CD8-positive, alpha-beta memory T cell (primary cell): ENCODE measurements at regions not wholly inside any gene's neighbourhood (a gene's known extent, or its start where the extent isn't known, plus 50 kb on each side); places are given as distances from the start of the nearest gene placed in this dataset.
"Not testable (repeated sequence)": the region's sequence is repeated elsewhere in the genome, so short reads cannot be mapped to it uniquely, and the experiment has no call there.

Source experiments
- CTCF ChIA-PET: fragments of 350-600 bp; sonication (Branson Sonifier 250); formaldehyde crosslinking; loops from one replicate; lab custom pipeline; 2021; ENCODE audit warnings: antibody characterized with exemption; lab: Charles Lee
- POLR2A ChIA-PET: fragments of 350-600 bp; sonication (Branson Sonifier 250); formaldehyde crosslinking; loops from one replicate; lab custom pipeline; 2021; ENCODE audit warnings: antibody characterized with exemption; lab: Charles Lee
- DNase-seq, 5 donors: peaks; one replicate each; pipeline versions ENCODE4 v3.0.0 to v3.0.0-alpha.2; 2020 to 2022; ENCODE audit warnings: mixed read lengths in 1 of 5
- H3K27ac ChIP-seq: one replicate; pipeline ENCODE4 v1.7.0; 2013; ENCODE audit warnings: low read depth, mild to moderate bottlenecking, low read length, moderate library complexity
- H3K27me3 ChIP-seq: 2 replicates; pipeline ENCODE4 v1.7.0; 2013; ENCODE audit warnings: low read length, mild to moderate bottlenecking; ENCODE audit not compliant: insufficient read depth, poor library complexity, severe bottlenecking
- H3K36me3 ChIP-seq: 2 replicates; pipeline ENCODE4 v1.7.0; 2013; ENCODE audit warnings: mild to moderate bottlenecking, low read length, moderate library complexity; ENCODE audit not compliant: insufficient read depth
- H3K4me1 ChIP-seq: 2 replicates; pipeline ENCODE4 v1.7.0; 2013; ENCODE audit warnings: mild to moderate bottlenecking, low read length, moderate library complexity; ENCODE audit not compliant: insufficient read depth
- H3K4me3 ChIP-seq: 2 replicates; pipeline ENCODE4 v1.7.0; 2013; ENCODE audit warnings: mild to moderate bottlenecking, low read length
- H3K9me3 ChIP-seq: 2 replicates; pipeline ENCODE4 v1.7.0; 2013; ENCODE audit warnings: mild to moderate bottlenecking, low read length
- H3K27ac Mint-ChIP-seq, 8 donors: one replicate each; pipeline ENCODE4 v1.8.0; 2020 to 2021; ENCODE audit warnings: mixed read lengths in 8 of 8, mild to moderate bottlenecking in 6 of 8, inconsistent platforms in 3 of 8, moderate library complexity in 3 of 8
- H3K27me3 Mint-ChIP-seq, 2 donors: one replicate each; pipeline ENCODE4 v1.8.0; 2020 to 2021; ENCODE audit warnings: mixed read lengths in 2 of 2, mild to moderate bottlenecking in 1 of 2, moderate library complexity in 1 of 2
- H3K36me3 Mint-ChIP-seq, 3 donors: one replicate each; pipeline ENCODE4 v1.8.0; 2020 to 2021; ENCODE audit warnings: mixed read lengths in 3 of 3, inconsistent platforms in 1 of 3, mild to moderate bottlenecking in 1 of 3
- H3K4me1 Mint-ChIP-seq, 3 donors: one replicate each; pipeline ENCODE4 v1.8.0; 2020 to 2021; ENCODE audit warnings: mixed read lengths in 3 of 3, inconsistent platforms in 1 of 3, mild to moderate bottlenecking in 1 of 3
- H3K4me3 Mint-ChIP-seq, 7 donors: one replicate each; pipeline ENCODE4 v1.8.0; 2020 to 2021; ENCODE audit warnings: mixed read lengths in 7 of 7, mild to moderate bottlenecking in 6 of 7, moderate library complexity in 4 of 7, inconsistent platforms in 2 of 7
- H3K9me3 Mint-ChIP-seq, 5 donors: one replicate each; pipeline ENCODE4 v1.8.0; 2020 to 2022; ENCODE audit warnings: mixed read lengths in 5 of 5, mild to moderate bottlenecking in 3 of 5, moderate library complexity in 2 of 5, inconsistent platforms in 1 of 5

DNA sequence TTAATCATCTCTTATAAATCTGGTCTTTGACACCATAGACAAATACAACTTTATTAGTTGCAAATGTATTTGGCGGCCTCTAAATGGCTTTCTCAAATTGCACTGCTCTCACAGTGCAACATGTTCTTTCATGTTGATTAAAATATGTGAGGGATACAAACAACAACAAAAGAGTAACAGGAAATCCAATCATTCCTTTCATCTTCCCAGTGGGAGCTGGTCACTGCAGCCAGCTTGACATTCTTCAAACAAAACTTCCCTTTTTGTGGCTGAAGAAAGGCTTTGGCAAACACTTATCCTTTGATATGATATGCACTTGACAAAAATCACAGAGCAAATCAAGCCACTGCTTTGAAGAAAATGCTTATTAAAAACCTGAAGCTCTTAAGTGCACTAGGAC, 973.6 kb downstream of the EPHA3 start:
- Mint-ChIP-seq H3K4me1 (no peaks in the 10 kb centered on the region), H3K27me3 (no peaks in the 10 kb centered on the region), H3K9me3 (peaks cover 0 to 5% (median 2%) of the 10 kb centered on the region in 5 donors), H3K4me3 (no peak overlapping the region), H3K27ac (no peak overlapping the region), H3K36me3 (no peaks in the 10 kb centered on the region)
- no peaks in the 10 kb centered on the region for H3K9me3 ChIP-seq
- H3K27ac ChIP-seq: no peak overlapping the region
- H3K4me1 ChIP-seq: no peaks in the 10 kb centered on the region
- H3K36me3 ChIP-seq: no peaks in the 10 kb centered on the region
- ChIA-PET POLR2A (no interaction called here), CTCF (no interaction called here)
- no peaks in the 10 kb centered on the region for H3K27me3 ChIP-seq
- no peak overlapping the region for H3K4me3 ChIP-seq
- no peak for DNase-seq

DNA sequence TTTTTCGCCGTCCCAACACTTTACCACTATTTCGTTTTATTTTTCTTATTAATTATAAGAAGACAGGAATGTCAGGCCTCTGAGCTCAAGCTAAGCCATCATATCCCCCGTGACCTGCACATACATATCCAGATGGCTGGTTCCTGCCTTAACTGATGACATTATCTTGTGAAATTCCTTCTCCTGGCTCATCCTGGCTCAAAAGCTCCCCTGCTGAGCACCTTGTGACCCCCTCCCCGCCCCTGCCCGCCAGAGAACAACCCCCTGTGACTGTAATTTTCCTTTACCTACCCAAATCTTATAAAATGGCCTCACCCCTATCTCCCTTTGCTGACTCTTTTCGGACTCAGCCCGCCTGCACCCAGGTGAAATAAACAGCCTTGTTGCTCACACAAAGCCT, 978.9 kb downstream of the EPHA3 start:
- H3K27ac ChIP-seq, H3K27ac Mint-ChIP-seq, H3K9me3 Mint-ChIP-seq, H3K4me3 Mint-ChIP-seq, H3K9me3 ChIP-seq, H3K4me1 ChIP-seq, CTCF ChIA-PET, H3K36me3 Mint-ChIP-seq, H3K4me3 ChIP-seq, DNase-seq, H3K27me3 ChIP-seq, POLR2A ChIA-PET, H3K36me3 ChIP-seq, H3K4me1 Mint-ChIP-seq, H3K27me3 Mint-ChIP-seq: not testable (repeated sequence)

DNA sequence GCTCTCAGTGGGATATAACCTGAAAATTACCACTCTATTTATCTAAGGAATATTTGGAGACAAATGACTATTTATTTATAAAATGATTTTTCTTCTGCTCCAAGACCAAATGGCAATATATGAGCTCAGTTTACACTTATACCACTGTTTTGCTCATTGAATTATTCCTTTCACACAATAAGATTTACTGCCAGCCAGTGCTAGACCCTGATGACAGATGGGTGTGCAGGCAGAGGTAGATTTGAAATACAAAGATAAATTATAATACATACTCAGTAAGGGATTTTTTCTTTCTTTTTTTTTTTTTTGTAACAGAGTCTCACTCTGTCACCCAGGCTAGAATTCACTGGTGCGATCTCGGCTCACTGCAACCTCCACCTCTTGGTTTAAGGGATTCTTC, 980.3 kb downstream of the EPHA3 start:
- Histone ChIP-seq H3K36me3 (no peaks in the 10 kb centered on the region), H3K4me1 (no peaks in the 10 kb centered on the region), H3K4me3 (no peak overlapping the region), H3K27ac (no peak overlapping the region), H3K9me3 (no peaks in the 10 kb centered on the region), H3K27me3 (no peaks in the 10 kb centered on the region)
- Mint-ChIP-seq H3K4me1 (no peaks in the 10 kb centered on the region), H3K4me3 (no peak overlapping the region), H3K27me3 (no peaks in the 10 kb centered on the region), H3K27ac (no peak overlapping the region), H3K9me3 (peaks cover 4 to 9% (median 8%) of the 10 kb centered on the region in 5 donors), H3K36me3 (no peaks in the 10 kb centered on the region)
- ChIA-PET CTCF (no interaction called here), POLR2A (no interaction called here)
- DNase-seq: no peak

DNA sequence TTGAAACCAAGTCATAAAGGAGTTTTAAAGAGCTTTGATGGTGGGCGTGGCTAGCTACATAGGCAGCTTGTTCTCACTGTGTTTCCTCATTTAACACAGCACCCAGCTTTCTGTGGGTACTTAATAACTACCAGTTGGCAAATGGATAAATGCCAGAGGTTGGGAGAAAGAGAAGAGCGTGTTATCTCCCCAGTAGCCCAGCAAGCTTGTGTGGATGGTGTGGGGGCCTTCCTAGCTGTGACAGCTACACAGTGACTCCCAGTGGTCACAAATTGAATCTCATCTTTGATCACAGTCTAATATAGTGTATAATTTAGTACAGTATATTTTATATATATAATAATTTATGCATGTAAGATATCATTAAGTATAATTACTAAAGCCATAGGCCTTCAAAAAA, 984.1 kb downstream of the EPHA3 start:
- CTCF ChIA-PET: no interaction called here
- Mint-ChIP-seq H3K9me3 (peaks cover 3 to 25% (median 9%) of the 10 kb centered on the region in 5 donors), H3K27ac (no peak overlapping the region), H3K4me3 (no peak overlapping the region), H3K27me3 (no peaks in the 10 kb centered on the region), H3K36me3 (no peaks in the 10 kb centered on the region), H3K4me1 (no peaks in the 10 kb centered on the region)
- DNase-seq: no peak
- Histone ChIP-seq H3K4me3 (no peak overlapping the region), H3K9me3 (no peaks in the 10 kb centered on the region), H3K27ac (no peak overlapping the region), H3K27me3 (no peaks in the 10 kb centered on the region), H3K4me1 (no peaks in the 10 kb centered on the region), H3K36me3 (no peaks in the 10 kb centered on the region)
- POLR2A ChIA-PET: no interaction called here

DNA sequence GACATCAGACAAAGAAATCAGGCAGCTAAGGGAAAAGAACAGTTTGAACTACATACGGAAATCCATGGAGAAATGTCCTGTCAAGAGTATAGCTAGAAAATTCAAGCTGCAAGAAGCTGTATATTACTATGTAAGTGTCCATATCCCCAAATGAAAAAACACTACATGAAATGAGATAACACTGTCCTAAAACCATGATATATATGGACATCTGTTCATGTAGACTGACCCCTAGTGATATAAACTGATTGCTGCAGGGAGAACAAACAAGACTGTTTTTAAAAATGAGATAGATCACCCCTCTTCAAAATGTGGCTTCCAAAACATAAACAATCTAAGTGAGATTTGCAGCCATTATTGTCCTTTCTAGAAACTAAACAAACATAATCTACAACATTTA, 985.6 kb downstream of the EPHA3 start:
- no peak overlapping the region for H3K4me3 ChIP-seq
- H3K4me3 Mint-ChIP-seq: no peak overlapping the region
- H3K27ac ChIP-seq: no peak overlapping the region
- no peaks in the 10 kb centered on the region for H3K27me3 Mint-ChIP-seq
- H3K9me3 Mint-ChIP-seq: peaks cover 3 to 25% (median 13%) of the 10 kb centered on the region in 5 donors
- H3K4me1 ChIP-seq: no peaks in the 10 kb centered on the region
- no peaks in the 10 kb centered on the region for H3K36me3 Mint-ChIP-seq
- H3K4me1 Mint-ChIP-seq: no peaks in the 10 kb centered on the region
- no peak for DNase-seq
- H3K36me3 ChIP-seq: no peaks in the 10 kb centered on the region
- ChIA-PET CTCF (no interaction called here), POLR2A (no interaction called here)
- no peaks in the 10 kb centered on the region for H3K9me3 ChIP-seq
- H3K27me3 ChIP-seq: no peaks in the 10 kb centered on the region
- no peak overlapping the region for H3K27ac Mint-ChIP-seq

DNA sequence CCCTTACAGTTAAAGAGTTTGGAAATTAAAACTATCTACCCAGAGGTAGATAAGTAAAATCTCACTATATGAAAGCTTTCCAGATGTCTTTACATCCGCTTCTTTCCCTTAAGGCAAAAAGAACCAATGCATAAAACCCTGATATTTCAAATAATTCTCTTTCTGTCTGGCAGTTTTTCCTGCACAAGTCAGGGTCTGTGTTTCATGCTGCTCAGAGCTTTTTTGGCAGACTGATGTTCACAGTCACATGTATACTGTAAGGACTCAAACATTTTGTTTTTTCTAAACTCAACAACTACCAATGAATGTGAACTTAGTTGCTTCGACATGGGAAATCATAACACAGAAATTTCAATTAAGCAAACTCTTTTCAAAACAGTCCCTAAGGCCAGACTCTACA, 988.4 kb downstream of the EPHA3 start:
- Histone ChIP-seq H3K4me1 (no peaks in the 10 kb centered on the region), H3K27ac (no peak overlapping the region), H3K36me3 (no peaks in the 10 kb centered on the region), H3K27me3 (no peaks in the 10 kb centered on the region), H3K9me3 (no peaks in the 10 kb centered on the region), H3K4me3 (no peak overlapping the region)
- Mint-ChIP-seq H3K27ac (no peak overlapping the region), H3K27me3 (no peaks in the 10 kb centered on the region), H3K36me3 (no peaks in the 10 kb centered on the region), H3K4me3 (no peak overlapping the region), H3K9me3 (peaks cover 0 to 30% (median 11%) of the 10 kb centered on the region in 5 donors), H3K4me1 (no peaks in the 10 kb centered on the region)
- no peak for DNase-seq
- ChIA-PET POLR2A (no interaction called here), CTCF (no interaction called here)

DNA sequence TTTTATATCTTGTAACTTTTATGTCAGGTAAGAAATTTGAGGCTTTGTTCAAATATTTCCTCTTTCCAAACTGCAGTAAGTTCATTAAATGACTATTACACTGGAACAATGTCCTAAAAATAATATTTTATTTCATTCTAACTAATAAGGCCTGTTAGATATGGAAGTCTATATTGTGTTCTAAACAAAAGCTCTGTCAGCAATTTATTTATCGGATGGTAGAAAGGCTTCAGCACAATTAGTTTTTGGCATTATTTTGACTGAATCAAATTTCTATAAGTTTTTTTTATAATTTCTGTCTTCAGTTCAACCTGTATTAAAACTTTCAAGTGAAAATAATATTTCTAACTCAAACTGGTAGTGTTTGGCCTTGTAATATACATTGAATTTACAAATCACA, 992.1 kb downstream of the EPHA3 start:
- no peaks in the 10 kb centered on the region for H3K4me1 Mint-ChIP-seq
- no peaks in the 10 kb centered on the region for H3K27me3 Mint-ChIP-seq
- DNase-seq: no peak
- H3K4me3 ChIP-seq: no peak overlapping the region
- no peaks in the 10 kb centered on the region for H3K9me3 ChIP-seq
- H3K27me3 ChIP-seq: no peaks in the 10 kb centered on the region
- peaks cover 3 to 22% (median 13%) of the 10 kb centered on the region in 5 donors for H3K9me3 Mint-ChIP-seq
- H3K36me3 Mint-ChIP-seq: no peaks in the 10 kb centered on the region
- no peak overlapping the region for H3K4me3 Mint-ChIP-seq
- H3K27ac Mint-ChIP-seq: no peak overlapping the region
- ChIA-PET POLR2A (no interaction called here), CTCF (no interaction called here)
- H3K4me1 ChIP-seq: no peaks in the 10 kb centered on the region
- no peaks in the 10 kb centered on the region for H3K36me3 ChIP-seq
- no peak overlapping the region for H3K27ac ChIP-seq

DNA sequence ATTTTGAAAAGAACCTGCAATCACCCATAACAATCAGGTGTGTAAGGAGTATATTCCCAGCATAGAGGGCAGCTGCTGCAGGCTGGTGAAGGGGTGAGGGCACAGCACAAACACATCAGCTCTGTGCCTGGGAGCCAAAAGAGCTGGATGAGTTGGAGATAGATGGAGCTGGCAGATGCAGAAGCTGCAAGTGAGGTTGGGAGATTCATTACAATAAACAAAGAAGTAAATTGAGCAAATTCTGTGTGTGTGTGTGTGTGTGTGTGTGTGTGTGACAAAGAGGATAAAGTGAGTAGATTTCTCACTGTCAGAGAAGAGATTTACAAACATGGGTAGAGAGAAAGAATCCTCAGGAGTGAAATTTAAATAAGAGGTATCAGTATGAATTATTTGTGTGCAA, 994.7 kb downstream of the EPHA3 start:
- H3K4me3 ChIP-seq: no peak overlapping the region
- Mint-ChIP-seq H3K4me1 (no peaks in the 10 kb centered on the region), H3K27ac (no peak overlapping the region), H3K36me3 (no peaks in the 10 kb centered on the region), H3K9me3 (peaks cover 7 to 21% (median 14%) of the 10 kb centered on the region in 5 donors), H3K4me3 (no peak overlapping the region), H3K27me3 (no peaks in the 10 kb centered on the region)
- DNase-seq: no peak
- no peak overlapping the region for H3K27ac ChIP-seq
- CTCF ChIA-PET: no interaction called here
- no peaks in the 10 kb centered on the region for H3K9me3 ChIP-seq
- no peaks in the 10 kb centered on the region for H3K4me1 ChIP-seq
- POLR2A ChIA-PET: no interaction called here
- H3K27me3 ChIP-seq: no peaks in the 10 kb centered on the region
- no peaks in the 10 kb centered on the region for H3K36me3 ChIP-seq

DNA sequence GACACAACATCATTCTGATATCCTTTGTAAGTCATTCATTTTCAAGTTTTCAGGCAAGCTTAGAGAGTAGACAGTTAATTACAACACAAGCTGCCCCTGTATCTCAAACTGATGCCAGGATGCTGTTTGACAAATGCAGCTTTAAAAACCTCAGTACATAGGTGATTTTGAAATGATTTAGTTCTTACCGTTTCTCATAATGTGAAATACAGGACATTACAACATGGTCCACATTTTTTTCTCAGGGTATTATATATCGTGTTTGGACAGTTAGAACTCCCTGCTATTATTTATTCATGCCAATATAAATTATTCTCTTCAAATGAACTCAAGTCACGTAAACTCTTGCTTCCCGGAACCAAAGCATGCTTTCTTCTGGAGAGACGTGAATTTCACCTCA, 1013.9 kb downstream of the EPHA3 start:
- ChIA-PET CTCF (no interaction called here), POLR2A (no interaction called here)
- Mint-ChIP-seq H3K36me3 (peaks cover 0 to 1% (median 0%) of the 10 kb centered on the region in 3 donors), H3K27ac (no peak overlapping the region), H3K4me3 (no peak overlapping the region), H3K9me3 (peaks cover 6 to 13% (median 10%) of the 10 kb centered on the region in 5 donors), H3K27me3 (no peaks in the 10 kb centered on the region), H3K4me1 (no peaks in the 10 kb centered on the region)
- no peak for DNase-seq
- Histone ChIP-seq H3K27ac (no peak overlapping the region), H3K27me3 (no peaks in the 10 kb centered on the region), H3K4me3 (no peak overlapping the region), H3K36me3 (no peaks in the 10 kb centered on the region), H3K4me1 (no peaks in the 10 kb centered on the region), H3K9me3 (no peaks in the 10 kb centered on the region)
